Hepatocyte (in vitro differentiated cells): ENCODE measurements at regions not wholly inside any gene's neighbourhood (a gene's known extent, or its start where the extent isn't known, plus 50 kb on each side); places are given as distances from the start of the nearest gene placed in this dataset.

Experiments used
- DNase-seq: peaks from one replicate; pipeline ENCODE4 v3.0.0-alpha.2; 2016; ENCODE audit warnings: low spot score
- H2AFZ ChIP-seq: fragments of 200-600 bp; sonication (generic); 2 replicates; pipeline ENCODE4 v1.6.0; 2016; ENCODE audit warnings: antibody characterized with exemption, mild to moderate bottlenecking
- H3K27ac ChIP-seq: fragments of 200-600 bp; sonication (generic); 2 replicates; pipeline ENCODE4 v1.5.1; 2016; ENCODE audit warnings: mild to moderate bottlenecking
- H3K27me3 ChIP-seq: fragments of 200-600 bp; sonication (generic); 2 replicates; pipeline ENCODE4 v1.6.1; 2016
- H3K36me3 ChIP-seq: fragments of 200-600 bp; sonication (generic); replicated peaks from 2 replicates; pipeline ENCODE4 v1.5.1; 2016; ENCODE audit warnings: low read depth; ENCODE audit not compliant: insufficient read depth
- H3K4me1 ChIP-seq: fragments of 200-600 bp; sonication (generic); 2 replicates; pipeline ENCODE4 v1.5.1; 2016; ENCODE audit warnings: mild to moderate bottlenecking, moderate library complexity; ENCODE audit not compliant: insufficient read depth
- H3K4me2 ChIP-seq: fragments of 200-600 bp; sonication (generic); 2 replicates; pipeline ENCODE4 v1.6.0; 2016
- H3K4me3 ChIP-seq: fragments of 200-600 bp; sonication (generic); 2 replicates; pipeline ENCODE4 v1.5.1; 2016; ENCODE audit warnings: mild to moderate bottlenecking
- H3K79me2 ChIP-seq: fragments of 200-600 bp; sonication (generic); 2 replicates; pipeline ENCODE4 v1.6.0; 2017; ENCODE audit warnings: mild to moderate bottlenecking
- H3K9me2 ChIP-seq: fragments of 200-600 bp; sonication (generic); replicated peaks from 2 replicates; pipeline ENCODE4 v1.6.0; 2017; ENCODE audit warnings: mild to moderate bottlenecking; ENCODE audit not compliant: insufficient read depth
- H3K9me3 ChIP-seq: fragments of 200-600 bp; sonication (generic); 2 replicates; pipeline ENCODE4 v1.5.1; 2016; ENCODE audit warnings: low read depth, mild to moderate bottlenecking
- H4K20me1 ChIP-seq: fragments of 200-600 bp; sonication (generic); 2 replicates; pipeline ENCODE4 v1.6.0; 2016; ENCODE audit warnings: mild to moderate bottlenecking; ENCODE audit not compliant: insufficient read depth, poor library complexity, severe bottlenecking
- EZH2 ChIP-seq: fragments of 200-600 bp; sonication (generic); IDR thresholded peaks from 2 replicates; pipeline ENCODE4 v1.6.1; 2016; ENCODE audit warnings: antibody characterized with exemption, mild to moderate bottlenecking, borderline replicate concordance
- EZH2phosphoT487 ChIP-seq: fragments of 200-600 bp; sonication (generic); IDR thresholded peaks from one replicate; pipeline ENCODE4 v1.6.1; 2018; ENCODE audit warnings: antibody characterized with exemption, mild to moderate bottlenecking, low read depth, moderate library complexity; ENCODE audit not compliant: unreplicated experiment, severe bottlenecking
- WGBS: methylation state at CpG from one replicate; pipeline ENCODE4 v1.1.6; 2016; ENCODE audit warnings: low lambda C conversion rate; ENCODE audit errors: missing lambda C conversion rate; 5-methylcytosine and 5-hydroxymethylcytosine counted together
- TF ChIP-seq, protein P1 (sequence below): fragments of 200-600 bp; sonication (generic); IDR thresholded peaks from 2 replicates; pipeline ENCODE4 v1.5.1; 2016; ENCODE audit warnings: antibody characterized with exemption, mild to moderate bottlenecking; ENCODE audit not compliant: poor library complexity

DNA sequence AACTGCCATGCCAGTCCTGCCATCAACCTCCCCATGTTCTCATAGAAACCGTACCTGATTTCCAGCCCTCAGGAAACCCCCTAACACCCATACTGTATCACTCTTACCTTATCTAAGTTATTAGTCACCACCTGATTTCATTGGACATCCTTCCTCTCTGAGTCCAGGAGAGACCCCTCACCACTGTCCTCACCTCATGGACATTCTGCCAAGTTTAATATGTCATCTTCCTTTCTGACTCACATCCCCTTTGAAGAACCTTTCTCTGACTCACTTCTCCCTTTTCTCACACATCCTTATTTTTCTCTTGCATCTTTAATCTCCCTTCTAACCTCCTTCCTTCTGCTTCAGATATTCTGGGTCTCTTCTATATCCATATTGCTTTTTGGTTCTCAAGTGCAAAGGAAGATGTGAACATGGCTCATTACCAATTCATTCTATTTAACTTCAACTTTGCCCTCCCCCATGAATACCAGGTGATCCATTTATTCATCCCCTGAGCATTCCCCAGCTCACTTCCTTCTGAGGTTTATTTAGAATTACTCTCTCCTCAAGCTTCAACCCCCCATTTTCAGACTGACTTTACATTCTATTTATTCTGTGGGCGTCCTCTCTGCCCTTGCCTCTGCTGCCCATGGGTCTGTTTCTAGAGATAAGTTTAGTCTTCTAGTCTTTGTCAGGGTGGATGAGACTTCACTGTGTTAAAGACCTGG is 206.8 kb upstream of the ESRRG start:
- WGBS, result 91% methylated on average over 2 of the region's 2 CpGs
- H2AFZ ChIP-seq, result no peak overlapping the region
- no peaks in the 10 kb centered on the region for H3K9me2 ChIP-seq

DNA sequence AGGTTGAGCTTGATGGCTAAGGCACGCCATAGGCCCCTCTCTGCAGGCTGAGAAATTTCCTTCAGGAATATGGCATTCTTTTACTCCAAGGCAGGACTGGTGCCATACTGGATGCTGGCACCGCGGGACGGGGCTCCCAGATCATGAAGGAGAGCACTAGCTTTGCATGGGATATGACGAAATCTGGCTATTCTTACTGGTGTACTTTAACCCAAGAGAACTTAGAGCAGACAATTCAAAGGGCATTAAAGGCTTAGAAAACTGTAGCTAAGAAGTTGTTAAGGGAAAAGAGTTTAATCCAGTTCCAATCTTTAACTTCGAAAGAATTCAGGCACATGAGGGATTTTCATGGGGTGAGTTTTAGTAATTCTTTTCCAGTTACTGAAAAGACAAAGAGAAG is 204.4 kb upstream of the ESRRG start:
- Histone ChIP-seq H3K27me3 (no peaks in the 10 kb centered on the region), H3K9me2 (no peaks in the 10 kb centered on the region), H3K36me3 (no peaks in the 10 kb centered on the region), H4K20me1 (no peaks in the 10 kb centered on the region), H3K4me1 (no peaks in the 10 kb centered on the region), H3K4me3 (no peak overlapping the region), H3K79me2 (no peaks in the 10 kb centered on the region), H3K27ac (no peak overlapping the region), H3K4me2 (no peak overlapping the region), H2AFZ (no peak overlapping the region), H3K9me3 (no peaks in the 10 kb centered on the region)
- no peak for TF ChIP-seq EZH2phosphoT487
- TF ChIP-seq, protein P1, sequence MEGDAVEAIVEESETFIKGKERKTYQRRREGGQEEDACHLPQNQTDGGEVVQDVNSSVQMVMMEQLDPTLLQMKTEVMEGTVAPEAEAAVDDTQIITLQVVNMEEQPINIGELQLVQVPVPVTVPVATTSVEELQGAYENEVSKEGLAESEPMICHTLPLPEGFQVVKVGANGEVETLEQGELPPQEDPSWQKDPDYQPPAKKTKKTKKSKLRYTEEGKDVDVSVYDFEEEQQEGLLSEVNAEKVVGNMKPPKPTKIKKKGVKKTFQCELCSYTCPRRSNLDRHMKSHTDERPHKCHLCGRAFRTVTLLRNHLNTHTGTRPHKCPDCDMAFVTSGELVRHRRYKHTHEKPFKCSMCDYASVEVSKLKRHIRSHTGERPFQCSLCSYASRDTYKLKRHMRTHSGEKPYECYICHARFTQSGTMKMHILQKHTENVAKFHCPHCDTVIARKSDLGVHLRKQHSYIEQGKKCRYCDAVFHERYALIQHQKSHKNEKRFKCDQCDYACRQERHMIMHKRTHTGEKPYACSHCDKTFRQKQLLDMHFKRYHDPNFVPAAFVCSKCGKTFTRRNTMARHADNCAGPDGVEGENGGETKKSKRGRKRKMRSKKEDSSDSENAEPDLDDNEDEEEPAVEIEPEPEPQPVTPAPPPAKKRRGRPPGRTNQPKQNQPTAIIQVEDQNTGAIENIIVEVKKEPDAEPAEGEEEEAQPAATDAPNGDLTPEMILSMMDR, result no peak
- TF ChIP-seq EZH2, result no peak
- WGBS, result 68% methylated on average over 6 of the region's 6 CpGs
- no peak for DNase-seq

More for the DNA sequence above, 206.8 kb upstream of the ESRRG start:
- H4K20me1 ChIP-seq, result no peaks in the 10 kb centered on the region
- no peak overlapping the region for H3K4me2 ChIP-seq
- no peaks in the 10 kb centered on the region for H3K27me3 ChIP-seq
- no peak for DNase-seq
- no peak for TF ChIP-seq EZH2phosphoT487
- TF ChIP-seq EZH2, result no peak
- TF ChIP-seq, protein P1, result no peak
- no peaks in the 10 kb centered on the region for H3K79me2 ChIP-seq
- no peaks in the 10 kb centered on the region for H3K36me3 ChIP-seq
- H3K27ac ChIP-seq, result no peak overlapping the region
- H3K9me3 ChIP-seq, result no peaks in the 10 kb centered on the region
- no peaks in the 10 kb centered on the region for H3K4me1 ChIP-seq
- H3K4me3 ChIP-seq, result no peak overlapping the region

DNA sequence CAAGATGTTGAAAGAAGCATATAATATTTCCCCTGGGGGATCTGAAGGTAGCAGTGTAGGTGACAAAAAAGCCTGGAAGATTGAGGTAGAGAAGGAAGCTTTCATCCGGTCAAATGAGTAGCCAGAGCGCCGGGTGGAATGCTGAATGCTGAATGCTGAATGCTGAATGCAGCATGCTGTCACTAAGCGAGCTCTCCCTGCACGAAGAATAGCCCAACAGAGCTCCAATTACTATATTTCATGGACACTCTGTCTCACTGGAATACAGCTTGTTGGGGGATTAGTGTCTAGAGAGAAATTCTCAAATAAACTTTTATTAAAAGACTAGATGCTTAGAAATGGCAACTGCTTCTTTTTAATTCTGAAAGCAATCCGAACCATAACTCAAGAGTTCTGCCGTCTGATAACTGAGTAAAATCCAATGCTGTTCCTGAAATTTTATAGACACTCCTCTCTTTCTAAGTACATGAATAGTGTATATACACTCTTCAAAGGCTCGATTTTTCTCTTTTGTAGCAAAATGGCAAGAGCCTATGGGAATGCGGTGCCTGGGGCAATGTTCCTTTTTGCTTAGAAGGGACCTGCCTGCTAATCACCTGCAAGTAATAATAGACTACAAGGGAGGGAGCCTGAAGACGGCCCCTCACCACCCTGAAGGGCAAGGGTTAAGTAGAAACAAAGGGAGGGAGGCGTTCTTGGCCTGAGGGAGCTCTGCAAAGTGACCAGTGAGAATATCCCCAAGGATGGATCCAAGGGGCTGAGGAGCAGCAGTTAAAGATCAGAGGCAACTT is 203.7 kb upstream of the ESRRG start:
- no peak for DNase-seq
- H4K20me1 ChIP-seq, result no peaks in the 10 kb centered on the region
- 36% methylated on average over 11 of the region's 11 CpGs for whole genome bisulfite sequencing
- H3K27me3 ChIP-seq, result no peaks in the 10 kb centered on the region
- no peaks in the 10 kb centered on the region for H3K9me2 ChIP-seq
- no peak for TF ChIP-seq EZH2phosphoT487
- H3K4me3 ChIP-seq, result no peak overlapping the region
- no peak overlapping the region for H3K27ac ChIP-seq
- H3K79me2 ChIP-seq, result no peaks in the 10 kb centered on the region
- no peak overlapping the region for H2AFZ ChIP-seq
- no peaks in the 10 kb centered on the region for H3K36me3 ChIP-seq
- H3K4me2 ChIP-seq, result peak overlapping the region; percentile 62
- H3K9me3 ChIP-seq, result no peaks in the 10 kb centered on the region
- H3K4me1 ChIP-seq, result no peaks in the 10 kb centered on the region

DNA sequence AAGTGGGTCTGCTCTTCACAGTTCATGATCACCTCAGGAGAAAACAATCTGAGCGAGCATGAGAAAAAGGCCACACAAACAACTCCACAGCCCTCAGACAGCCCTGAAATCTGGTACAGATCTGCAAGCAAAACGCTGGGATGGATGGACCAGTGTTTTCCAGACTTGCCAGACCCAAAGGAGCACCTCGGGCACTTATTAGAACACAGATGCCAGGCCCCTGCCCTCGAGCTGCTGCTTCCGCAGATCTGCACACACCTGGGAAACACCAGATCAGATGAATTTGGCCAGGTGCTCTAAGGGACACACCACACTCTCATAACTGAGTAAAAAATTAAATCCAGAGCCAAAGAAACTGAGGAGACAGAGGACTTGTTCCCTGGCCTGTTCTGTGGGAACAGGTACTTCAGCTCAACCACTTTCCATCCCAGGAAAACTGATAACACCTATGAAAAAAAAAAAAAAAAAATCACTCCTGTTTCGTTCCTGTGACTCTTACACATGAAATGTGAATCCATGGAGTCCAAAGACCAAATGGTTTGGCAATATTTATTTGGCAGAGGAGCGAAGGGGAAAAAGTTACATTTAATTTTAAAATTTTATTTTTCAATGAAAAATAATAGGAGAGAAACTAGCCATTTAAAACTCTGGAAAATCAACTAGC is 202.9 kb upstream of the ESRRG start:
- TF ChIP-seq, protein P1, result no peak
- no peak for TF ChIP-seq EZH2phosphoT487
- no peak for TF ChIP-seq EZH2
- Histone ChIP-seq H3K27ac (no peak overlapping the region), H3K9me2 (no peaks in the 10 kb centered on the region), H3K79me2 (no peaks in the 10 kb centered on the region), H4K20me1 (no peaks in the 10 kb centered on the region), H3K4me1 (no peaks in the 10 kb centered on the region), H3K27me3 (no peaks in the 10 kb centered on the region), H2AFZ (no peak overlapping the region), H3K36me3 (no peaks in the 10 kb centered on the region), H3K4me3 (no peak overlapping the region), H3K9me3 (no peaks in the 10 kb centered on the region), H3K4me2 (peak overlapping the region; percentile 62)
- DNase-seq, result no peak
- WGBS, result 78% methylated on average over 7 of the region's 7 CpGs
